ENCODE measurements at regions not wholly inside any gene's neighbourhood (a gene's known extent, or its start where the extent isn't known, plus 50 kb on each side); places are given as distances from the start of the nearest gene placed in this dataset.
A peak's percentile ranks its signal among the peaks of the same experiment; 100 is the strongest.

GRCh38 chr4:124997991-124998390 lies 285.5 kb upstream of the ANKRD50 start:
- no peak for TF ChIP-seq CTCF (IDR thresholded peaks at IDR 0.05; ENCODE audit: control extremely low read depth, extremely low read depth)
- Histone ChIP-seq H3K9me3 (ENCODE audit: control insufficient read depth in 4 of 4, insufficient read depth in 3 of 4, low read length in 3 of 4) (no peaks in the 10 kb centered on the region), H3K4me3 (no peak overlapping the region), H3K27ac (ENCODE audit: low read depth in 1 of 2, low read length in 1 of 2) (no peak overlapping the region), H3K36me3 (ENCODE audit: control insufficient read depth in 4 of 4, insufficient read depth in 4 of 4, low read length in 4 of 4) (no peaks in the 10 kb centered on the region), H3K9ac (ENCODE audit: insufficient read depth in 1 of 2, low read length in 2 of 2) (no peak overlapping the region), H3K27me3 (ENCODE audit: control insufficient read depth in 3 of 3, insufficient read depth in 3 of 3, low read length in 2 of 3) (no peaks in the 10 kb centered on the region), H3K4me1 (ENCODE audit: control insufficient read depth in 5 of 5, insufficient read depth in 5 of 5, low read length in 5 of 5) (no peaks in the 10 kb centered on the region)
- DNase-seq (peak in 2 of 3 donors; percentile 23 to 27), ATAC-seq (ENCODE audit: insufficient read depth, low FRiP score) (no peak)

- H3K9me3 ChIP-seq (ENCODE audit: control insufficient read depth in 4 of 4, insufficient read depth in 3 of 4, low read length in 3 of 4): no peaks in the 10 kb centered on the region
- ATAC-seq (ENCODE audit: insufficient read depth, low FRiP score) (no peak), DNase-seq (peak in 2 of 3 donors; percentile 6 to 30)
- no peaks in the 10 kb centered on the region for H3K27me3 ChIP-seq (ENCODE audit: control insufficient read depth in 3 of 3, insufficient read depth in 3 of 3, low read length in 2 of 3)
- H3K4me1 ChIP-seq (ENCODE audit: control insufficient read depth in 5 of 5, insufficient read depth in 5 of 5, low read length in 5 of 5): no peaks in the 10 kb centered on the region
- no peak overlapping the region for H3K4me3 ChIP-seq
- no peak overlapping the region for H3K9ac ChIP-seq (ENCODE audit: insufficient read depth in 1 of 2, low read length in 2 of 2)
- 88 to 93% methylated on average over 1 of the region's 1 CpG for WGBS, 2 donors
- no peaks in the 10 kb centered on the region for H3K36me3 ChIP-seq (ENCODE audit: control insufficient read depth in 4 of 4, insufficient read depth in 4 of 4, low read length in 4 of 4)
- no peak overlapping the region for H3K27ac ChIP-seq (ENCODE audit: low read depth in 1 of 2, low read length in 1 of 2)
- no peak for TF ChIP-seq CTCF (IDR thresholded peaks at IDR 0.05; ENCODE audit: control extremely low read depth, extremely low read depth)
Observed at GRCh38 chr4:124997124-124997523, 284.6 kb upstream of the ANKRD50 start.

- Histone ChIP-seq H3K36me3 (ENCODE audit: control insufficient read depth in 4 of 4, insufficient read depth in 4 of 4, low read length in 4 of 4) (no peaks in the 10 kb centered on the region), H3K4me1 (ENCODE audit: control insufficient read depth in 5 of 5, insufficient read depth in 5 of 5, low read length in 5 of 5) (no peaks in the 10 kb centered on the region), H3K27ac (ENCODE audit: low read depth in 1 of 2, low read length in 1 of 2) (no peak overlapping the region), H3K9ac (ENCODE audit: insufficient read depth in 1 of 2, low read length in 2 of 2) (no peak overlapping the region), H3K4me3 (no peak overlapping the region), H3K9me3 (ENCODE audit: control insufficient read depth in 4 of 4, insufficient read depth in 3 of 4, low read length in 3 of 4) (no peaks in the 10 kb centered on the region), H3K27me3 (ENCODE audit: control insufficient read depth in 3 of 3, insufficient read depth in 3 of 3, low read length in 2 of 3) (no peaks in the 10 kb centered on the region)
- 89 to 90% methylated on average over 2 of the region's 2 CpGs for WGBS, 2 donors
- TF ChIP-seq CTCF (IDR thresholded peaks at IDR 0.05; ENCODE audit: control extremely low read depth, extremely low read depth): no peak
- ATAC-seq (ENCODE audit: insufficient read depth, low FRiP score) (no peak), DNase-seq (no peak)
Observed at GRCh38 chr4:124993838-124994237, 281.3 kb upstream of the ANKRD50 start.

- Histone ChIP-seq H3K27me3 (ENCODE audit: control insufficient read depth in 3 of 3, insufficient read depth in 3 of 3, low read length in 2 of 3) (no peaks in the 10 kb centered on the region), H3K36me3 (ENCODE audit: control insufficient read depth in 4 of 4, insufficient read depth in 4 of 4, low read length in 4 of 4) (no peaks in the 10 kb centered on the region), H3K9me3 (ENCODE audit: control insufficient read depth in 4 of 4, insufficient read depth in 3 of 4, low read length in 3 of 4) (no peaks in the 10 kb centered on the region), H3K9ac (ENCODE audit: insufficient read depth in 1 of 2, low read length in 2 of 2) (no peak overlapping the region), H3K4me3 (no peak overlapping the region), H3K27ac (ENCODE audit: low read depth in 1 of 2, low read length in 1 of 2) (no peak overlapping the region), H3K4me1 (ENCODE audit: control insufficient read depth in 5 of 5, insufficient read depth in 5 of 5, low read length in 5 of 5) (no peaks in the 10 kb centered on the region)
- TF ChIP-seq CTCF (IDR thresholded peaks at IDR 0.05; ENCODE audit: control extremely low read depth, extremely low read depth): no peak
- no peak for ATAC-seq (ENCODE audit: insufficient read depth, low FRiP score)
- WGBS, 2 donors: 88 to 92% methylated on average over 2 of the region's 2 CpGs
- DNase-seq: no peak
Observed at GRCh38 chr4:124990398-124990797, 277.9 kb upstream of the ANKRD50 start.

Data from lung (tissue), 11 donors.